HG03159 (cell line): ENCODE measurements at regions not wholly inside any gene's neighbourhood (a gene's known extent, or its start where the extent isn't known, plus 50 kb on each side); places are given as distances from the start of the nearest gene placed in this dataset.

Experiments used
- ATAC-seq: cut with Tn5 transposase; IDR thresholded peaks from one replicate; pipeline ENCODE4 v1.9.1; 2021; ENCODE audit warnings: mild to moderate bottlenecking, moderate library complexity; ENCODE audit not compliant: unreplicated experiment

DNA sequence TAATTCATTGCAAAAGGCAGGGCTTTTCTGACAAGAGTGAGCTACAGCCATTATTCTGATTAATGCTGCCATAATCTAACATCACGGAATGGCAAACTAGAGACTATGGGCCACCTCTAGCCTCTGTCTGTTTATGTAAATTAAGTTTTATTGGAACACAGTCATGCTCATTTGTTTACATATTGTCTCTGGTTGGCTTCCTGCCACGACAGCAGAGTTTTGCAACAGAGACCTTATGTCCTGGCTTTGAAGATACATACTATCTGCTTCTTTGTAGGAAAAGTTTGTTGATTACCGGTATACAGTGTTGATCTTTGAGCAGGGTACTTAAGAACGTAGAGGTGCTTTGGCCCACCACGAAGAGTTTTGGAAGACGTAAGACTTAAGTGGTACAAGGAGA lies 715.9 kb upstream of the RBFOX1 start:
- no peak for ATAC-seq

DNA sequence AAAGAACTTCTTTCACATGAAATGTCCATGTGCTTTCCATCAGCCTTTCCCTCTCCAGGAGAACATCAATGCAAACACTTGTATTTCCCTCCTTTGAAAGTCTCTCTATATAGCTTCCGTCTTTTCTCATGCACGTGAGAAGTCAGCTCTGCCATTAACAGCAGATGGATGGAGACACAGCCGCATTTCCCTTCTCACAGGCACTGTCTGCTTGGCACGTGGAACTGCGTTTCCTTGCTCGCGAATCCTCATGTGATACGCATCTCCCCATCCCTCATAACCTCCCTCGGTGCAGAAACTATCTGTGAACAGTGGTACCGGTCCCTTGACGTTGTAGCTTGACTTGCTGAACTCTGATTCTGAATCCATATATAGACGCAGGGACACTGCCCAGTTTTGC lies 717.0 kb upstream of the RBFOX1 start:
- no peak for ATAC-seq

DNA sequence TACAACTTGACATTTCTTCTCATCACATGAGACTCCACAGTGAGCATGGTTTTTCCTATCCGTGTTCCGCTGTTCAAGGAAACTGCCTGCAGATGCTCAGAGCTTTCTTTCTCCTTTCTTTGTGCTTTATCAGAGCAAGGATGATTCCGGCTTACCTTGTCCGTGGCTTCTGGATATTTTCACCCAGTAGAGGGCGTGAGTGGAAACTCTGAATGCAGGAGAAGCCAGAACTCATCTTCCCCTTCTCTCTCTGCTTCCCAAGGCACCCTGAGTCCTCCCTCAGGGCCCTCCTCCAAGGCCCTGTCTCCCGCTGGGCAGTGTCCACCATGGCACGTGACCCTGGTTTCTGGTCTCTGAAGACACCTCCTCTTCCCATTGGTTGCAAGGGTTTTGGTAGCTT lies 721.1 kb upstream of the RBFOX1 start:
- no peak for ATAC-seq

DNA sequence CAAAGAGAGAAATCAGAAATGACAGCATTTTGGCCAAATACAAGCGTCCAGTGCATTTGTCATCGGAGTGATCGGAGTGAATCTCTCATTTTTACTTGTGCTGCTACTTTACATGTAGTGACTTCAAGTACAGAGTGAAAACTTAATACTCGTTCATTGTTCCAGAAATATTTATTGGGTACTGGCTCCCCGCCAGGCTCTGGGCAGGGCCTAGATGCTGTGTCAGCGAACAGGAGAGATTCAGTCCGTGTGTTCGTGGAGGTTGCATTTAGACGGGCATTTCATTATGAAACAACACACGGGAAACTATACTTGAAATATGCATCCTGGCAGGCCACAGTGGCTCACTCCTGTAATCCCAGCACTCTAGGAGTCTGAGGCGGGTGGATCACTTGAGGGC lies 727.2 kb upstream of the RBFOX1 start:
- ATAC-seq: no peak

- no peak for ATAC-seq
These were observed 728.8 kb upstream of the RBFOX1 start for GRCh38 chr16:6603780-6604325.

GRCh38 chr16:6602405-6602804 lies 730.2 kb upstream of the RBFOX1 start:
- no peak for ATAC-seq

- no peak for ATAC-seq
These were observed 732.5 kb upstream of the RBFOX1 start for GRCh38 chr16:6600167-6600566.

GRCh38 chr16:6593799-6594198 lies 738.8 kb upstream of the RBFOX1 start:
- ATAC-seq: no peak

DNA sequence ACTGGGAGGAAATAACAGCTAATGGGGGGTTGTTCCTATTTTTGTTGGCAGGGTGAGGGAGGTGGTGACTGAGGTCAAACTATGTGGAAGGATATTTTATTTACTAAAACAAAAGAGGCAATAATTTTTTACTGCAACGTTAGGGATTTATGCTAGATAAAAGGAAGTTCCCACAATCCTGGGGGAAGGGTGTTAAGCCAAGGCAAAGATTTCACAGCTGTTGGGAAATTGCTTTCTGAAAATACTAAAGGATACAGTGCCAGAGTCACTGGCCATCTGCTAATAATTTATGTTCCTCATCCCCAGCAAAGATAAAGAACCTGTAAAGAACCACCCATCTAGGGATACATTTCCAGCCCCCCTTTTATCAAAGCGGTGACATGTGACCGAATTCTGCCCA lies 756.0 kb upstream of the RBFOX1 start:
- no peak for ATAC-seq

GRCh38 chr16:6576113-6576512 lies 756.5 kb upstream of the RBFOX1 start:
- no peak for ATAC-seq

DNA sequence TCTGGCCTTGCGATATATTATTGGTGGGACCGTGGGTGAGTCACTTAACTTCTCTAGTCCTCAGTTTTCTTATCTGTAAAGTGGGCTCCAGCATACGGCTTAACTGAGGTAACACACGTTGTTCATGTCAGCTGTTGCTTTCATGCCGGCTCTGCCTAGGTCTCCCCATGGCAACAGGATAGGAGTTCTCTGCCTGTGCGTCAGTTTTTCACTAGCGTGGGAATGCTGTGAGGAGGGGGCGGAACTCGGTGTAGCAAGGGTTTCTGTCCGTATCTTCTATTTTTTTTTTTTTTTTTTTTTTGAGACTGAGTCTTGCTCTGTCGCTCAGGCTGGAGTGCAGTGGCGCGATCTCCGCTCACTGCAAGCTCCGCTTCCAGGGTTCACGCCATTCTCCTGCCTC lies 758.5 kb upstream of the RBFOX1 start:
- no peak for ATAC-seq

DNA sequence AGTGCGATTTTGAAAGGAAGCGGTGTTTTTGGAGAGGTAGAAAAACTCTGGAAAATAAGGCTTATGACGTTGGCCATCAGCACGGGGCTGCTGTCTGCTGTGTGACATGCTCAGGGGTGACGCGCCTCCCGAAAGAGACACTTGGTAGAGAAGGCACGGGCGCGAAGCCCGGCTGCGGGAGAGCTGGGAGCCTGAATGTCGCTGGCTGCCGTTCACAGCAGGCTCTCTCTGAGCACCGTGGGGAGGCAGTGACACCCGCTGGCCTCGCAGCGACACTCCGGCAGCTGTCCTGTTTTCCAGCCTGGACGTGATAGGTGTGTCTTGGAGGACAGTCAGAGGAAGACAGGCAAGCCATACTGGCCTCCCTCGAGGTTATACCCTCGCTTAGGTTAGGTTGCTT lies 759.1 kb upstream of the RBFOX1 start:
- no peak for ATAC-seq

DNA sequence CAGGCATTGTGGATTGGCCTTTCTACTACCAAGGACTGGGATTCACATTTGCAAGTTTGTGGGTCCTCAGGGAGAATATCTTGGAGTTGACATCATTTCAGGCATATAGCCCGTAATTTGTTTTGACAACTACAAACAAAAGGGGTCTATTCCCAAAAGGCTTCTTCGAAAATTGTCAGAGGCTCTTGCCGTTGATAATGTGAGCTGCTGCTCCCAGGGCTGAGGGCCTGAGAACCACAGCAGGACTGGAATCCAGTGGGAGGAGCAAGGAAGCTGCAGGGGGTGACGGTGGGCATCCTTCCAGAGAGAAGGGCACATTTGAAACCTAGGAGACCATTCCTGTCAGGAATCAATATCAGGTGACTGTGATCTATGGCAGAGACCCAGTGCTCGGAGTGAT lies 761.6 kb upstream of the RBFOX1 start:
- ATAC-seq: no peak

GRCh38 chr16:6570530-6570929 lies 762.1 kb upstream of the RBFOX1 start:
- ATAC-seq: no peak

GRCh38 chr16:6562986-6563385 lies 769.7 kb upstream of the RBFOX1 start:
- no peak for ATAC-seq

DNA sequence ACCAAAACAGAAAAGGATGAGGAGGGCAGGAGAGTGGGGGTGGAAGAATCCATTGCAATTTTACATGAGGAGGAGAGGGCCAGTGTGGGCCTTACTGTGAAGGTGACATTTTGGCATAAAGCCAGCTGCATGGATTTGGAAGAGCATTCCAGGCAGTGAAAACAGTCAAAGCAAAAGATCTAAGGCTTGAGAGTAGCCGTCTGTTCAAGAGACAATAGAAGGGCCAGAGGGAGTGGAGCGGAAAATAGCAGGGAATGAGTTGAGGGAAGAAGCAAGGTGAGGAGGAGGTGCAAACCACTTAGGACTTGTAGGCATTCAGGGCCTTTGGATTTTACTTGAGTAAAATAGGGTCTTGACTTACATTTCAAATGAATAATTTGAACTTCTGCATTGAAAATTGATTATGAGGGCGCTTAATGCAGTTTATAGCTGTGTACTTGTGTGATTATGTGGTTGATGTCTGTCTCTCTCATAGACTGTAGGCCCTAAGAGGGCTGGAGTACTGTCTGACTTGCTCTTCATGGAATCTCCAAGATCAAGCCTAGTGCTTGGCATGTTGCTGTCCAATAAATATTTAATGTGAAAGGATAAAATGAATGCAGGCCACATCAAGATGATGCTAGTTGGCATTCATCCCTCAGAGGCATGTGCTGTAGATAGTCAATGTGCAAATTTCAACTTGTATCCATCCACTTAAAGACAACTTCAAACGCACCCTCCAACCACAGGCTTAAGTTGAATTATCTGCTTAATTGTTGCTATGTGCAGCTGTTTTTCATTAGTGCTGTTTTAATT lies 772.1 kb upstream of the RBFOX1 start:
- no peak for ATAC-seq

DNA sequence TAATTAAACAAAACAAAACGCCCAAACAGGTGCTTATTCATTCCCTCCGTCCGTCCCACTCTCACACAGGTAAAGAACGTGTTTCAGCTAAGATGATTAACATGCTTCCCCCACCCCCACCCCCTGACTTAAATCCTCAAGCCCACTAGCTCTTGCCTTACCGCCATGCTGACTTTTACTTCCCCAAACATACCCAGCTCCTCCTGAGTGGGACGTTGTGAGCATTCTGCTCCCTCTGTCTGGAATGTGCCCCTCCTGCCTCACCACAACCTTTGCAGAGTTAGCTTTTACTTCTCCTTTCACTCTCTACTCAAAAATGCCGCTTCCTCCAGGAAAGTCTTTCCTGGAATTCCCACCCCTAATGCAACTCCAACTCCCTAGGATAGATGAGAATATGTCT lies 774.0 kb upstream of the RBFOX1 start:
- ATAC-seq: no peak

GRCh38 chr16:6558126-6558525 lies 774.5 kb upstream of the RBFOX1 start:
- ATAC-seq: no peak

- ATAC-seq: no peak
These were observed 775.2 kb upstream of the RBFOX1 start for GRCh38 chr16:6557353-6558023.

DNA sequence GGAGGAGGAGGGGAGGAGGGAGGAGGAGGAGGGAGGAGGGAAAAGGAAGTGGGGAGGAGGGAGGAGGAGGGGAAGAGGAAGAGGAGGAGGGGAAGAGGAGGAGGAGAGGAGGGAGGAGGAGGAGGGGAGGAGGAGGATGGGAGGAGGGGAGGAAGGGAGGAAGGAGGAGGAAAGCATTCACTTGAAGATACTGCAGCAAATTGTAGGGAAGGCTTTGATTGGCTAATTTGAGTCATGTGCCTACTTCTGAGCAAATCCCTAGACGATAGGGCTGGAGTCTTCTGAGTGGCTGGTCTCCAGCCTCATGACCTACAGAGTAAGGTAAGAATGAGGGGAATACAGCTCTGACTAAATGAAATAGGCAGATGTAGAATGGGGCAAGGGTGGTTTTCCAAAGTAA lies 783.2 kb upstream of the RBFOX1 start:
- no peak for ATAC-seq

GRCh38 chr16:6548507-6548906 lies 784.1 kb upstream of the RBFOX1 start:
- no peak for ATAC-seq

DNA sequence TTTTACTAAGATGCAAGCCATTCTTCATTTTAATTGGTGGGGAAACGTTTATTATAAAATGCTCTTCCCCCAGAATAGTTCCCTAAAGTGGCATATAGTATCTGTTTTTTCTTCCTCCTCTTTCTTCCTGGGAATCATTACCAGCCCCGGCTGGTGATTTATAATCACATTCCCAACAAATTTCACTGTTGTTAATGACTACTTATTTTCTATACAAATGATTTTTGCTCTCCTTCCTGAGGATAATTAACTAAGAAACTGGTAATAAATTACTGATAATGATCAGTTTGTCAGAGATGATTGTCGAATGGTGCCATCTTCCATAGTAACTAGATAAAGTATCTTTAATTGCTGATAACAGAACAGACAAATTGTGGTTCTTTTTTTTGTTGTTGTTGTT lies 785.5 kb upstream of the RBFOX1 start:
- no peak for ATAC-seq
